Femur (tissue), 1 donor: ENCODE measurements at regions not wholly inside any gene's neighbourhood (a gene's known extent, or its start where the extent isn't known, plus 50 kb on each side); places are given as distances from the start of the nearest gene placed in this dataset.

ENCODE experiments used
- DNase-seq: peaks from one replicate; pipeline ENCODE4 v3.0.0-alpha.2; 2017

GRCh38 chr14:27008187-27008586 is 410.4 kb upstream of the NOVA1 start:
- no peak for DNase-seq

- no peak for DNase-seq
These were observed 414.8 kb upstream of the NOVA1 start for GRCh38 chr14:27012641-27013040.

- no peak for DNase-seq
These were observed 415.8 kb upstream of the NOVA1 start for GRCh38 chr14:27013678-27014077.

- DNase-seq: no peak
These were observed 417.2 kb upstream of the NOVA1 start for GRCh38 chr14:27015065-27015464.

GRCh38 chr14:27025648-27026047 is 427.8 kb upstream of the NOVA1 start:
- no peak for DNase-seq

GRCh38 chr14:27026097-27026496 is 428.3 kb upstream of the NOVA1 start:
- no peak for DNase-seq

GRCh38 chr14:27040552-27040951 is 442.7 kb upstream of the NOVA1 start:
- DNase-seq: no peak

GRCh38 chr14:27049701-27050100 is 451.9 kb upstream of the NOVA1 start:
- DNase-seq: peak; percentile 18

- DNase-seq: no peak
These were observed 452.4 kb upstream of the NOVA1 start for GRCh38 chr14:27050208-27050607.

GRCh38 chr14:27056586-27056985 is 458.8 kb upstream of the NOVA1 start:
- peak; percentile 30 for DNase-seq

GRCh38 chr14:27061299-27061698 is 463.5 kb upstream of the NOVA1 start:
- no peak for DNase-seq

- no peak for DNase-seq
These were observed 466.1 kb upstream of the NOVA1 start for GRCh38 chr14:27063959-27064358.

- no peak for DNase-seq
These were observed 468.1 kb upstream of the NOVA1 start for GRCh38 chr14:27065886-27066285.

GRCh38 chr14:27067961-27068360 is 470.1 kb upstream of the NOVA1 start:
- DNase-seq: no peak

- no peak for DNase-seq
These were observed 474.8 kb upstream of the NOVA1 start for GRCh38 chr14:27072589-27072988.

GRCh38 chr14:27075503-27075902 is 477.7 kb upstream of the NOVA1 start:
- DNase-seq: no peak

GRCh38 chr14:27077214-27077613 is 479.4 kb upstream of the NOVA1 start:
- DNase-seq: no peak

GRCh38 chr14:27077710-27078109 is 479.9 kb upstream of the NOVA1 start:
- no peak for DNase-seq

- no peak for DNase-seq
These were observed 480.4 kb upstream of the NOVA1 start for GRCh38 chr14:27078191-27078590.

- no peak for DNase-seq
These were observed 481.9 kb upstream of the NOVA1 start for GRCh38 chr14:27079716-27080115.

- DNase-seq: no peak
These were observed 487.7 kb upstream of the NOVA1 start for GRCh38 chr14:27085500-27085899.

GRCh38 chr14:27090716-27091115 is 492.9 kb upstream of the NOVA1 start:
- no peak for DNase-seq

GRCh38 chr14:27091973-27092372 is 494.1 kb upstream of the NOVA1 start:
- DNase-seq: no peak

GRCh38 chr14:27096091-27096490 is 498.3 kb upstream of the NOVA1 start:
- no peak for DNase-seq

- no peak for DNase-seq
These were observed 500.6 kb upstream of the NOVA1 start for GRCh38 chr14:27098451-27098850.

GRCh38 chr14:27114180-27114579 is 516.3 kb upstream of the NOVA1 start:
- no peak for DNase-seq
